Hematopoietic multipotent progenitor cell treated with erythropoietin and hydrocortisone succinate and interleukin-3 and kit ligand, for 4 days (in vitro differentiated cells): ENCODE measurements at regions not wholly inside any gene's neighbourhood (a gene's known extent, or its start where the extent isn't known, plus 50 kb on each side); places are given as distances from the start of the nearest gene placed in this dataset.
"Not testable (repeated sequence)": the region's sequence is repeated elsewhere in the genome, so short reads cannot be mapped to it uniquely, and the experiment has no call there.

Experiments used
- DNase-seq: peaks from one replicate; pipeline ENCODE4 v3.0.0-alpha.2; 2015

DNA sequence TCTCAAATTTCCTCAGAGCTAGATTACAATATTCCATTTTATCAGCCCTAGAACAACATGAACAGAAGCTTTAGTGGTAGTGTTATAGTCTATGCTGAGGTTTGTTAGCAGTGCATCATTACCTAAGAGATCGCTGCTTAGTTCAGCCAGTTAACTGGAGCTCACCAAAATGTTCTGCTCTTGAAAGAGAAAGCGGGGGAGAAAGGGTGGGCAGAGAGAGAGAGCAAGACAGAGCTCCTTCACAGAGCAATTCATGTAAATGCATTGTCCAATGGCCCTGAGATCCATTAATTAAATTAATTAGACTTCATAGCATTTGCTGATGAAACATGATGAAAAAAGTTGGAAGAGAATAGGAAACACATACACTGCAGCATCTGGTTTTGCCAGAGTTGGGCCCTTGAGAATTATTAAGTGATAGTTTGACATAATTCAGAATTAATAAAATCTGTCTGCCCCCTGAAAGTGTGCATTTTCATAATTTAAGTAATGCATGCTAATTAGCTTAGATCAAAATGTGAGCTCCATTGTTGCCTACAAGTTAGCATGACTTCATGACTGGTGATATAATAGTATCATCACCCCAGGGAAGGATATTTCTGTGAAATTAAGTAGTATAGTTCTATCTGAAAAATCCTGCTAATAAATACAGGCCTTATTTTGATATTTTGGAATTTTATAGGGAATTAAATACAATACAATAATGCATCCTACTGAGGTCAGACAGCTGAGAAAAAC, 86.9 kb upstream of the LYSMD4 start:
- no peak for DNase-seq

DNA sequence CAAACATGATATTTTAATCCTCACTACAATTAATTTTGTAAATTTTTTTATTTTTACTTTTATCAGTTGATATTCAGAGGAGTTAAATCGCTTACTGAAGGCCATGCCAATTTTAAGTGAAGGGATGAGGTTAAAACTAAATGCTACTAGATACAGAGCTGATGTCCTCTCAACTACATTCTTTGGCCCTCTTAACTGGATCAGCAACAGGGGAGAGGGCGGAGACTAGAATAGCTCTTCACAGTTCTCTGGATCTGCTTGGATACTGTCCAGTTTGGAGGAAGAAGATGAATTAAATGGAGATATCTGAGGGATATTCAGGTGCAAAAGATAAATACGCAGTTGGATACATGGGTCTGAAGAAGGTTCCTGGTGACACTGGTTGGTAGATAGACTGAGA, 85.6 kb upstream of the LYSMD4 start:
- DNase-seq = no peak

DNA sequence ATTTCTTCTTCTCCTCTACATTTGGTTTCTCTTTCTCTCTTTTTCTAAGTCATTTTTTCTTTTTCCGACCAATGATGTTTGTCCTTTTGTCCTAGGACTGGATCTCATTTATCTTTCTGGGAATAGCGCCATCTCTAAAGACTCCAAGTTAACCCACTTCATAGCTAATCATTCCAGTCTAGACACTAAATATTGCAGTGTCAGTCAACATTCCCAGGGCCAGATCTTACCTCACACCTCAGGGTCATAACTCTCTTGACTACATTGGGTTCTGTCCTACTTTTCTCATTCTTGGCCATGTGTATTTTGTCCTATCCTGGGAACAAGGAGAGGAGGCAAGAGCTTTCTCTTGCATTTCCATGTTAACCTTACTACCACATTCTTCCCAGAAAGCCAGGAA, 83.6 kb upstream of the LYSMD4 start:
- not testable (repeated sequence) for DNase-seq

DNA sequence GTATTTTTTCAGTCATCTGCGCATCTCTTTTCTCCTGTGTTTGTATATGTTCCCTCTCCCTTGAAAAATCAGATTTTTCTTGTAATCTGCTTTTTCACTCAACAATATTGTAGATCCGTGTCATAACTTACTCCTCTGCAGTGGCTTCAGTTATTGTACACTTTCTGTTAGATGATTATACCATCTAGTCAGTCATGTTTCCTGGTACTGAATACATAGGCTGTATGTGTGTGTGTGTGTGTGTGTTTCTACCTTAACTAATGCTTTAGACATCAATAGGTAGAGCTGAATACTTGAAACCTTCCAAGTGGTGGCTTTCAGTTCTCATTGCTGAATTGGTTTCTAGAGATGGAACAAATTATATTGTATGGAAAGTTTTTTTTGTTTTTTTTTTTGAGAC, 77.4 kb upstream of the LYSMD4 start:
- DNase-seq = not testable (repeated sequence)

GRCh38 chr15:99799854-99800250, 66.6 kb upstream of the LYSMD4 start:
- DNase-seq = not testable (repeated sequence)

DNA sequence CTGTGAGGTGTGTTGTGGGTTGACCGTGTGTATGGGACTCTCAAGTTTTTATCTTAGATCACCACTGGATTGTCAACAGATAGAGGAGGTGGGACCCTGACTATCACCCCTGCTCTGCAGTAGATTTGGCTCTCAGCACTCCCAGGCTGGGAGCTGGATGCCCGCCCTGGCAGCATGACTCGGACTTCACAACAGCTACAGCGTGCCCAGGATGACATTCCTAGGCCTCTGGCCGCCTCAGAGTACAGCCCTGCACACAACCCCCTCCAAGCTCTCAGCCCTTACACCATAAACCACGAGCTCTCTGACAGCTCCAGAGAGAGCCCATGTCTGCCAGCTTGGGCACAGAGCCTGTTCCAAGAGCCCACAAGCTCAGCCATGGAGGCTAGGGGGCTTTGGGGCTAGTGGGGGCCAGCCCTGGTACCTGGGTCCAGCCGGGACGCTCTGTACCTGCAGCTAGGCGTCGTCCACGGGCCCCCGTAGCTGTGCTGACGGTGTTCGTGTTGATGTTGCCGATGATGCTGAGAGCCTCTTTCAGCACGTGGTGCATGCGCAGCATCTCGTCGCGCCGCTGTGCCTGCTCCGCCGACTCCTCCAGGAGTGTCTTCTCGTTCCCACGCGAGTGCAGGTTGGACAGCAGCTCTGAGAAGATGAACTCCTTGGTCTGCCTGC, 66.1 kb upstream of the LYSMD4 start:
- DNase-seq = not testable (repeated sequence)

- DNase-seq = not testable (repeated sequence)
Observed at GRCh38 chr15:99796940-99797870, 64.0 kb upstream of the LYSMD4 start.

- DNase-seq = peak; percentile 13
Observed at GRCh38 chr15:99791881-99792807, 58.9 kb upstream of the LYSMD4 start.

- peak; percentile 33 for DNase-seq
Observed at GRCh38 chr15:99790751-99791150, 57.5 kb upstream of the LYSMD4 start.

DNA sequence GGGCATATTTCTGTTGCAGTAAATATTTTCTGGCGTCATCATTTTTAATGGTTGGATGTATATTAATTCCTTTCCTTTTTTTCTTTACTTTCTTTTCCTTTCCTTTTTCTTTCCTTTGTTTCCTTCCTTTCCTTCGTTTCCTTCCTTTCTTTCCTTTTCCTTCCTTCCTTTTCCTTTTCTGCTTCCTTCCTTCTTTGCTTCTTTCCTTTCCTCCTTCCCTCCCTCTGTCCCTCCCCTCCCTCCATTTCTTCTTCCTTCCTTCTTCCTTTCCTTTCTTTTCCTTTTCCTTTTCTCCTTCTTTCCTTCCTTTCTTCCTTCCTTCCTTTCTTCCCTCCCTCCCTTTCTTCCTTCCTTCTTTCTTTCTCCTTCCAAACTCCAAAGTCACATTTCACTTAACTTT, 54.9 kb upstream of the LYSMD4 start:
- DNase-seq = no peak

DNA sequence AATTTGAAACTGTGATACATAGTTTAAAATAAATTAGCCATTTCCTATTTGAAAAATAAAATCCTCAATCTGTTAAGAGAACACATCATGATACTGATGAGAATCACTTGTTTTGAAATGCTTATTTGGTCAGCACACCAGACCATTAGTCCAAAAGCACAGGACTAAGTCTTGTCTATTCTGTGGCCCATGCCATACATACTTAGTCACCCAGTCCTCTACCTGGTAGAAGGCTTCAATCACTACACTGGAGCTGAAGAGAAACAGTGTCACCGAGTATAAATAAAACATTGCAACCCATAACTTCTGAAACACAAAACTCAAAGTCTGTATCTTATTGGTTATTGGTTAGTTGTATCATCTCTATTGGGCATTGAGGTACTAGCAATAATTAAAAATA, 51.6 kb upstream of the LYSMD4 start:
- DNase-seq = not testable (repeated sequence)

- not testable (repeated sequence) for DNase-seq
Observed at GRCh38 chr15:99783918-99784619, 50.8 kb upstream of the LYSMD4 start.
